PC-9 (cell line): ENCODE measurements at regions not wholly inside any gene's neighbourhood (a gene's known extent, or its start where the extent isn't known, plus 50 kb on each side); places are given as distances from the start of the nearest gene placed in this dataset.

ENCODE experiments used
- EZH2 ChIP-seq: fragments of 200-600 bp; sonication (generic); IDR thresholded peaks from 2 replicates; pipeline ENCODE4 v1.8.0; 2017; ENCODE audit warnings: antibody characterized with exemption, low read depth
- TF ChIP-seq, protein P1 (sequence below): fragments of 200-600 bp; sonication (generic); conservative IDR thresholded peaks from 2 replicates; pipeline ENCODE4 v1.6.1; 2017; ENCODE audit warnings: mixed run types, antibody characterized with exemption, mild to moderate bottlenecking, moderate library complexity

GRCh38 chr10:2887391-2888070 lies 179.8 kb upstream of the PFKP start:
- TF ChIP-seq, protein P1, sequence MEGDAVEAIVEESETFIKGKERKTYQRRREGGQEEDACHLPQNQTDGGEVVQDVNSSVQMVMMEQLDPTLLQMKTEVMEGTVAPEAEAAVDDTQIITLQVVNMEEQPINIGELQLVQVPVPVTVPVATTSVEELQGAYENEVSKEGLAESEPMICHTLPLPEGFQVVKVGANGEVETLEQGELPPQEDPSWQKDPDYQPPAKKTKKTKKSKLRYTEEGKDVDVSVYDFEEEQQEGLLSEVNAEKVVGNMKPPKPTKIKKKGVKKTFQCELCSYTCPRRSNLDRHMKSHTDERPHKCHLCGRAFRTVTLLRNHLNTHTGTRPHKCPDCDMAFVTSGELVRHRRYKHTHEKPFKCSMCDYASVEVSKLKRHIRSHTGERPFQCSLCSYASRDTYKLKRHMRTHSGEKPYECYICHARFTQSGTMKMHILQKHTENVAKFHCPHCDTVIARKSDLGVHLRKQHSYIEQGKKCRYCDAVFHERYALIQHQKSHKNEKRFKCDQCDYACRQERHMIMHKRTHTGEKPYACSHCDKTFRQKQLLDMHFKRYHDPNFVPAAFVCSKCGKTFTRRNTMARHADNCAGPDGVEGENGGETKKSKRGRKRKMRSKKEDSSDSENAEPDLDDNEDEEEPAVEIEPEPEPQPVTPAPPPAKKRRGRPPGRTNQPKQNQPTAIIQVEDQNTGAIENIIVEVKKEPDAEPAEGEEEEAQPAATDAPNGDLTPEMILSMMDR = no peak
- no peak for TF ChIP-seq EZH2
